CD4-positive, alpha-beta T cell treated with Interferon alpha-2 for 1 hour (primary cell): ENCODE measurements at regions not wholly inside any gene's neighbourhood (a gene's known extent, or its start where the extent isn't known, plus 50 kb on each side); places are given as distances from the start of the nearest gene placed in this dataset.
A peak's percentile ranks its signal among the peaks of the same experiment; 100 is the strongest.
"Not testable (repeated sequence)": the region's sequence is repeated elsewhere in the genome, so short reads cannot be mapped to it uniquely, and the experiment has no call there.

Experiments used
- DNase-seq, 2 donors: peaks; one replicate each; pipeline ENCODE4 v3.0.0-alpha.2; 2020 to 2022

GRCh38 chr6:145147559-145147958, 587.8 kb downstream of the EPM2A start:
- no peak for DNase-seq

- peak in 1 of 2 donors; percentile 23 for DNase-seq
These were observed 587.2 kb downstream of the EPM2A start for GRCh38 chr6:145147981-145148749.

- DNase-seq = no peak
These were observed 586.5 kb downstream of the EPM2A start for GRCh38 chr6:145148776-145149175.

GRCh38 chr6:145151624-145152023, 583.7 kb downstream of the EPM2A start:
- no peak for DNase-seq

- no peak for DNase-seq
These were observed 581.8 kb downstream of the EPM2A start for GRCh38 chr6:145153495-145153894.

GRCh38 chr6:145155411-145155810, 579.9 kb downstream of the EPM2A start:
- no peak for DNase-seq

- DNase-seq = no peak
These were observed 579.2 kb downstream of the EPM2A start for GRCh38 chr6:145155873-145156782.

- not testable (repeated sequence) for DNase-seq
These were observed 576.7 kb downstream of the EPM2A start for GRCh38 chr6:145158636-145159035.

GRCh38 chr6:145159921-145160320, 575.4 kb downstream of the EPM2A start:
- no peak for DNase-seq

GRCh38 chr6:145161501-145161900, 573.8 kb downstream of the EPM2A start:
- no peak for DNase-seq

- DNase-seq = no peak
These were observed 565.5 kb downstream of the EPM2A start for GRCh38 chr6:145169726-145170224.

GRCh38 chr6:145175470-145175869, 559.9 kb downstream of the EPM2A start:
- DNase-seq = no peak

- no peak for DNase-seq
These were observed 556.9 kb downstream of the EPM2A start for GRCh38 chr6:145178391-145178790.

GRCh38 chr6:145187491-145188206, 547.7 kb downstream of the EPM2A start:
- no peak for DNase-seq

GRCh38 chr6:145189836-145190235, 545.5 kb downstream of the EPM2A start:
- DNase-seq = no peak

GRCh38 chr6:145194389-145194788, 540.9 kb downstream of the EPM2A start:
- no peak for DNase-seq

- DNase-seq = no peak
These were observed 535.4 kb downstream of the EPM2A start for GRCh38 chr6:145199961-145200360.

GRCh38 chr6:145204301-145204700, 531.0 kb downstream of the EPM2A start:
- DNase-seq = no peak

GRCh38 chr6:145206247-145206907, 528.9 kb downstream of the EPM2A start:
- DNase-seq = no peak

GRCh38 chr6:145208474-145208873, 526.8 kb downstream of the EPM2A start:
- no peak for DNase-seq

- DNase-seq = no peak
These were observed 526.0 kb downstream of the EPM2A start for GRCh38 chr6:145209272-145209671.

- DNase-seq = no peak
These were observed 522.5 kb downstream of the EPM2A start for GRCh38 chr6:145212813-145213212.

- no peak for DNase-seq
These were observed 521.7 kb downstream of the EPM2A start for GRCh38 chr6:145213614-145214013.
